ENCODE measurements at regions not wholly inside any gene's neighbourhood (a gene's known extent, or its start where the extent isn't known, plus 50 kb on each side); places are given as distances from the start of the nearest gene placed in this dataset.

- no peaks in the 10 kb centered on the region for H3K36me3 ChIP-seq
- no peaks in the 10 kb centered on the region for H3K27me3 ChIP-seq
- no peaks in the 10 kb centered on the region for H3K4me1 ChIP-seq (ENCODE audit: insufficient read depth)
- no peaks in the 10 kb centered on the region for H3K9me3 ChIP-seq
- H3K4me3 ChIP-seq: no peak overlapping the region
- no peak overlapping the region for H3K27ac ChIP-seq
- intact Hi-C loops (cut with DNase I): no loop called here
- no peak for DNase-seq
- no peak for TF ChIP-seq POLR2A (IDR thresholded peaks at IDR 0.05)
- 89 to 92% (median 89%) methylated on average over 11 of the region's 11 CpGs for WGBS, 3 donors
Observed at GRCh38 chr4:43130228-43131021, 237.9 kb downstream of the GRXCR1 start.

DNA sequence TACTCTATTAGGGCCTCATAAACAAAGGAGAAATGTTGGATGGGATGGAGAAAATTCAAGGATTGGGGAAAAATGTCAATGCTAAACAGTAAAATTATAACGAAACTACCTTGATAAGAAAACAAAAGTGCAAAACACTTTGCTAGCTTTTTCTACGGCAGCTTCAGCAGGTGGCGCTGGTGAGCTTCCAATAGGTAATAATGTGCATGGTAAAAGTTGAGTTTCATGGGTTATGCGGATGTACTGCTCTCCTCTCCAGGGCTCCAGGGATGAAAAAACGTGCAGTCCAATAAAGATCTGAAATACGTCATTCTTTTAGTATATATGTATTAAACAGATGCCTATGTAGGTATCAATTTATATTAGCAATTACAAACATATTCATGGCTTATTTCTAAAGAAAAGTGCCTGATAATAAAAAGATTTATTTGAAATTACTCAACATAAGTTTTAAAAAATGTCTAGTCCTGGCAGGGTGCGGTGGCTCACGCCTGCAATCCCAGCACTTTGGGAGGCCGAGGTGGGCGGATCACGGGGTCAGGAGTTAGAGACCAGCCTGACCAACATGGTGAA, 239.6 kb downstream of the GRXCR1 start:
- Histone ChIP-seq H3K27me3 (no peaks in the 10 kb centered on the region), H3K4me1 (ENCODE audit: insufficient read depth) (no peaks in the 10 kb centered on the region), H3K4me3 (no peak overlapping the region), H3K9me3 (no peaks in the 10 kb centered on the region), H3K27ac (no peak overlapping the region), H3K36me3 (no peaks in the 10 kb centered on the region)
- DNase-seq: peak; percentile 26 to 73 (median 64)
- TF ChIP-seq, protein P1, sequence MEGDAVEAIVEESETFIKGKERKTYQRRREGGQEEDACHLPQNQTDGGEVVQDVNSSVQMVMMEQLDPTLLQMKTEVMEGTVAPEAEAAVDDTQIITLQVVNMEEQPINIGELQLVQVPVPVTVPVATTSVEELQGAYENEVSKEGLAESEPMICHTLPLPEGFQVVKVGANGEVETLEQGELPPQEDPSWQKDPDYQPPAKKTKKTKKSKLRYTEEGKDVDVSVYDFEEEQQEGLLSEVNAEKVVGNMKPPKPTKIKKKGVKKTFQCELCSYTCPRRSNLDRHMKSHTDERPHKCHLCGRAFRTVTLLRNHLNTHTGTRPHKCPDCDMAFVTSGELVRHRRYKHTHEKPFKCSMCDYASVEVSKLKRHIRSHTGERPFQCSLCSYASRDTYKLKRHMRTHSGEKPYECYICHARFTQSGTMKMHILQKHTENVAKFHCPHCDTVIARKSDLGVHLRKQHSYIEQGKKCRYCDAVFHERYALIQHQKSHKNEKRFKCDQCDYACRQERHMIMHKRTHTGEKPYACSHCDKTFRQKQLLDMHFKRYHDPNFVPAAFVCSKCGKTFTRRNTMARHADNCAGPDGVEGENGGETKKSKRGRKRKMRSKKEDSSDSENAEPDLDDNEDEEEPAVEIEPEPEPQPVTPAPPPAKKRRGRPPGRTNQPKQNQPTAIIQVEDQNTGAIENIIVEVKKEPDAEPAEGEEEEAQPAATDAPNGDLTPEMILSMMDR (IDR thresholded peaks at IDR 0.05): peak; percentile 17 to 31 (median 31)
- TF ChIP-seq POLR2A (IDR thresholded peaks at IDR 0.05): no peak
- 28 to 37% (median 33%) methylated on average over 11 of the region's 11 CpGs for WGBS, 3 donors
- intact Hi-C loops (cut with DNase I): no loop called here

GRCh38 chr4:43133566-43133965, 241.1 kb downstream of the GRXCR1 start:
- intact Hi-C loops (cut with DNase I): no loop called here
- H3K9me3 ChIP-seq: no peaks in the 10 kb centered on the region
- DNase-seq: no peak
- no peak overlapping the region for H3K4me3 ChIP-seq
- no peak overlapping the region for H3K27ac ChIP-seq
- WGBS, 3 donors: 75 to 87% (median 84%) methylated on average over 6 of the region's 6 CpGs
- no peaks in the 10 kb centered on the region for H3K4me1 ChIP-seq (ENCODE audit: insufficient read depth)
- no peaks in the 10 kb centered on the region for H3K27me3 ChIP-seq
- H3K36me3 ChIP-seq: no peaks in the 10 kb centered on the region
- TF ChIP-seq, protein P1 (IDR thresholded peaks at IDR 0.05): no peak
- no peak for TF ChIP-seq POLR2A (IDR thresholded peaks at IDR 0.05)
- TF ChIP-seq EP300 (IDR thresholded peaks at IDR 0.05): no peak

GRCh38 chr4:43136752-43137151, 244.2 kb downstream of the GRXCR1 start:
- TF ChIP-seq POLR2A (IDR thresholded peaks at IDR 0.05): no peak
- TF ChIP-seq EP300 (IDR thresholded peaks at IDR 0.05): no peak
- TF ChIP-seq, protein P1 (IDR thresholded peaks at IDR 0.05): no peak
- intact Hi-C loops (cut with DNase I): no loop called here
- WGBS, 3 donors: 85 to 94% (median 85%) methylated on average over 1 of the region's 1 CpG
- H3K4me1 ChIP-seq (ENCODE audit: insufficient read depth): no peaks in the 10 kb centered on the region
- no peak overlapping the region for H3K27ac ChIP-seq
- H3K36me3 ChIP-seq: no peaks in the 10 kb centered on the region
- no peak for DNase-seq
- H3K27me3 ChIP-seq: no peaks in the 10 kb centered on the region
- no peak overlapping the region for H3K4me3 ChIP-seq
- H3K9me3 ChIP-seq: no peaks in the 10 kb centered on the region

DNA sequence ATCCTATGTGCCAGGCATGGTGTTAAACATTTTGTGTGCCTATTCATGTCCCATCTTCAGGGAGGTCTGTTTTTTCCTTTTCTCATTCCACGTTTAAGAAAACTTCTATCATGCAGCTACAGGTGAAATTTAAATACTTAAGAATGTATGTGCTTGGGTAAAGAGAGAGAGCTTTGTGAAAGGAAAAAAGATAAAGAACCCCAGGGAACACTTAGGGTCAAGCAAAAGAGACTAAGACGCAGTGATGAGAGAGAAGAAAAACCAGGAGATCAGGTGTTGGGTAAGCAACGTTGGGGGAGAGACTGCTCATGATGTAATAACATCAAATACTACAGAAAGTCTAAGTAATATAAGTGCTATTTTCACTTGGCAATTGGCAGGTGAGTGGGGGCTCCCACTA, 253.7 kb downstream of the GRXCR1 start:
- Histone ChIP-seq H3K4me3 (no peak overlapping the region), H3K27me3 (no peaks in the 10 kb centered on the region), H3K27ac (no peak overlapping the region), H3K9me3 (no peaks in the 10 kb centered on the region), H3K4me1 (ENCODE audit: insufficient read depth) (no peaks in the 10 kb centered on the region), H3K36me3 (no peaks in the 10 kb centered on the region)
- WGBS, 3 donors: 44 to 60% (median 49%) methylated on average over 3 of the region's 3 CpGs
- no peak for TF ChIP-seq EP300 (IDR thresholded peaks at IDR 0.05)
- TF ChIP-seq POLR2A (IDR thresholded peaks at IDR 0.05): no peak
- TF ChIP-seq, protein P1 (IDR thresholded peaks at IDR 0.05): no peak
- DNase-seq: no peak
- intact Hi-C loops (cut with DNase I): no loop called here
